PFSK-1 (cell line): ENCODE measurements at regions not wholly inside any gene's neighbourhood (a gene's known extent, or its start where the extent isn't known, plus 50 kb on each side); places are given as distances from the start of the nearest gene placed in this dataset.

Source experiments
- FOXP2 ChIP-seq: optimal IDR thresholded peaks from 2 replicates; pipeline ENCODE3; 2011; ENCODE audit warnings: borderline replicate concordance, control low read depth, inconsistent platforms; ENCODE audit not compliant: insufficient read depth; ENCODE audit errors: extremely low read length, extremely low read depth
- POLR2AphosphoS5 ChIP-seq: IDR thresholded peaks from 2 replicates; pipeline ENCODE4 v1.6.1; 2012; ENCODE audit warnings: low read depth, mild to moderate bottlenecking, control low read depth, low read length, moderate library complexity
- SIN3A ChIP-seq: IDR thresholded peaks from 2 replicates; pipeline ENCODE4 v1.6.1; 2012; ENCODE audit warnings: mild to moderate bottlenecking, low read length, moderate library complexity, borderline replicate concordance; ENCODE audit not compliant: insufficient read depth
- TAF1 ChIP-seq: IDR thresholded peaks from 2 replicates; pipeline ENCODE4 v1.6.1; 2012; ENCODE audit warnings: low read length, control low read depth, borderline replicate concordance; ENCODE audit not compliant: insufficient read depth
- TF ChIP-seq, protein P1 (sequence below), 2 experiments: IDR thresholded peaks; 2 replicates each; pipeline versions ENCODE4 v1.6.1 to v1.8.0; 2011 to 2012; ENCODE audit warnings: low read depth in 2 of 2, low read length in 2 of 2, control low read depth in 1 of 2, inconsistent platforms in 1 of 2, mild to moderate bottlenecking in 1 of 2, moderate library complexity in 1 of 2; ENCODE audit not compliant: insufficient read depth in 1 of 2

DNA sequence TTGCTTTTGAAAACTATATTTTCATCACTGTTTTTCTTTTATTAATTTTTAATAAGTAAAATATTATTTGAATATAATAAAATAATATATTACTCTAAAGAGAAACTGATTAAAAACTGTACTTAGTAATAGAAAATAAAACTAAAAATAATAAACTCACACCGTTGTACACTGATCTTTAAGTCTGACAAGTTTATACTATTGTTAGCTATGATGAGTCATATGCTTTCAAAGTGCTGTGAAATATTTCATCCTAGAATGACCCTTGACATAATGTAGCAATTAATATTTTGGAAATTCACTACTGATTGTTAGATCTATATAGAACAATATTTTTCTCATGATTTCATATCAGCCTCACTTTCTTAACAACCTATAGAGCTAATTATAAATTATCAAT lies 1040.6 kb upstream of the SPRY2 start:
- TF ChIP-seq SIN3A (no peak), FOXP2 (no peak), POLR2AphosphoS5 (no peak), TAF1 (no peak)
- TF ChIP-seq, protein P1, sequence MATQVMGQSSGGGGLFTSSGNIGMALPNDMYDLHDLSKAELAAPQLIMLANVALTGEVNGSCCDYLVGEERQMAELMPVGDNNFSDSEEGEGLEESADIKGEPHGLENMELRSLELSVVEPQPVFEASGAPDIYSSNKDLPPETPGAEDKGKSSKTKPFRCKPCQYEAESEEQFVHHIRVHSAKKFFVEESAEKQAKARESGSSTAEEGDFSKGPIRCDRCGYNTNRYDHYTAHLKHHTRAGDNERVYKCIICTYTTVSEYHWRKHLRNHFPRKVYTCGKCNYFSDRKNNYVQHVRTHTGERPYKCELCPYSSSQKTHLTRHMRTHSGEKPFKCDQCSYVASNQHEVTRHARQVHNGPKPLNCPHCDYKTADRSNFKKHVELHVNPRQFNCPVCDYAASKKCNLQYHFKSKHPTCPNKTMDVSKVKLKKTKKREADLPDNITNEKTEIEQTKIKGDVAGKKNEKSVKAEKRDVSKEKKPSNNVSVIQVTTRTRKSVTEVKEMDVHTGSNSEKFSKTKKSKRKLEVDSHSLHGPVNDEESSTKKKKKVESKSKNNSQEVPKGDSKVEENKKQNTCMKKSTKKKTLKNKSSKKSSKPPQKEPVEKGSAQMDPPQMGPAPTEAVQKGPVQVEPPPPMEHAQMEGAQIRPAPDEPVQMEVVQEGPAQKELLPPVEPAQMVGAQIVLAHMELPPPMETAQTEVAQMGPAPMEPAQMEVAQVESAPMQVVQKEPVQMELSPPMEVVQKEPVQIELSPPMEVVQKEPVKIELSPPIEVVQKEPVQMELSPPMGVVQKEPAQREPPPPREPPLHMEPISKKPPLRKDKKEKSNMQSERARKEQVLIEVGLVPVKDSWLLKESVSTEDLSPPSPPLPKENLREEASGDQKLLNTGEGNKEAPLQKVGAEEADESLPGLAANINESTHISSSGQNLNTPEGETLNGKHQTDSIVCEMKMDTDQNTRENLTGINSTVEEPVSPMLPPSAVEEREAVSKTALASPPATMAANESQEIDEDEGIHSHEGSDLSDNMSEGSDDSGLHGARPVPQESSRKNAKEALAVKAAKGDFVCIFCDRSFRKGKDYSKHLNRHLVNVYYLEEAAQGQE (IDR thresholded peaks at IDR 0.05; ENCODE audit: insufficient read depth in 1 of 2, low read depth in 2 of 2, low read length in 2 of 2) = no peak

- TF ChIP-seq TAF1 (no peak), FOXP2 (no peak), POLR2AphosphoS5 (no peak), SIN3A (no peak)
- TF ChIP-seq, protein P1 (IDR thresholded peaks at IDR 0.05; ENCODE audit: insufficient read depth in 1 of 2, low read depth in 2 of 2, low read length in 2 of 2) = no peak
These were observed 1038.3 kb upstream of the SPRY2 start for GRCh38 chr13:81379183-81379582.

- TF ChIP-seq, protein P1 (IDR thresholded peaks at IDR 0.05; ENCODE audit: insufficient read depth in 1 of 2, low read depth in 2 of 2, low read length in 2 of 2) = no peak
- TF ChIP-seq FOXP2 (no peak), POLR2AphosphoS5 (no peak)
These were observed 1037.0 kb upstream of the SPRY2 start for GRCh38 chr13:81377921-81378320.

GRCh38 chr13:81375709-81376108 lies 1034.8 kb upstream of the SPRY2 start:
- TF ChIP-seq TAF1 (no peak), FOXP2 (no peak), POLR2AphosphoS5 (no peak), SIN3A (no peak)
- TF ChIP-seq, protein P1 (IDR thresholded peaks at IDR 0.05; ENCODE audit: insufficient read depth in 1 of 2, low read depth in 2 of 2, low read length in 2 of 2) = no peak

DNA sequence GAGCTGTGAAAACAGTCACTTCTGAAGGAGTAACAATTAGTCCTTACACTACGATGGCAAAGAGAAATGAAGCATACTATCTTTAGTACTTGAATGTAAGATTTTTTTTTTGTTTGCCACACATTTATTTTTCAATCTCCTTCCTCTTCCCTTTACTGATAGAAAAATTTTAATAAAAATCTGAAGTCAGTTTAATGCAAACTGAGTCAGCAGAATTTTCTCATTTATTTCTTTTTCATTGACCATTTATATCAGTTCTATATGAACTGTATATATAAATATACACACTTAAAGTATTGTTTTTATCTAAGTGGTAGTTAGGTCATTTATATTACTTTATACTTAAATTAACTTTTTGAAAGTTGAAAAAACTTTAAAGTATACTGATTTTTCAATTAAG lies 1009.1 kb upstream of the SPRY2 start:
- TF ChIP-seq, protein P1 (IDR thresholded peaks at IDR 0.05; ENCODE audit: insufficient read depth in 1 of 2, low read depth in 2 of 2, low read length in 2 of 2) = no peak
- TF ChIP-seq FOXP2 = no peak
- no peak for TF ChIP-seq TAF1
- TF ChIP-seq POLR2AphosphoS5 = no peak
- TF ChIP-seq SIN3A = no peak
